ENCODE measurements at regions not wholly inside any gene's neighbourhood (a gene's known extent, or its start where the extent isn't known, plus 50 kb on each side); places are given as distances from the start of the nearest gene placed in this dataset.

GRCh38 chr5:175328176-175328575, 115.8 kb downstream of the DRD1 start:
- ChIA-PET CTCF (interaction anchor here (0.6 kb wide), 1 partner anchor 308 kb away, joined by 4 read pairs; no protein-coding TSS in a partner anchor), POLR2A (no interaction called here)
- intact Hi-C loops (cut with micrococcal nuclease) = no loop called here
- H3K36me3 Mint-ChIP-seq (ENCODE audit: insufficient read depth, unreplicated experiment) = no peaks in the 10 kb centered on the region
- H3K4me1 Mint-ChIP-seq (ENCODE audit: insufficient read depth, unreplicated experiment) = no peaks in the 10 kb centered on the region
- H3K27me3 Mint-ChIP-seq (ENCODE audit: insufficient read depth, unreplicated experiment) = peaks cover 22% of the 10 kb centered on the region
- no TSS peak for BruUV-seq (replicated peaks)
- no peak for DNase-seq (ENCODE audit: unreplicated experiment)
- no peak overlapping the region for H3K27ac Mint-ChIP-seq (ENCODE audit: low read depth, unreplicated experiment)
- H3K9me3 Mint-ChIP-seq (ENCODE audit: unreplicated experiment) = peaks cover under 1% of the 10 kb centered on the region
- no peak for TF ChIP-seq CTCF (IDR thresholded peaks at IDR 0.05; ENCODE audit: unreplicated experiment)
- no peak overlapping the region for H3K4me3 Mint-ChIP-seq (ENCODE audit: unreplicated experiment)

GRCh38 chr5:175325681-175326080, 118.3 kb downstream of the DRD1 start:
- no peak for TF ChIP-seq CTCF (IDR thresholded peaks at IDR 0.05; ENCODE audit: unreplicated experiment)
- no TSS peak for BruUV-seq (replicated peaks)
- Mint-ChIP-seq H3K27me3 (ENCODE audit: insufficient read depth, unreplicated experiment) (peaks cover 22% of the 10 kb centered on the region), H3K4me3 (ENCODE audit: unreplicated experiment) (no peak overlapping the region), H3K4me1 (ENCODE audit: insufficient read depth, unreplicated experiment) (no peaks in the 10 kb centered on the region), H3K36me3 (ENCODE audit: insufficient read depth, unreplicated experiment) (no peaks in the 10 kb centered on the region), H3K9me3 (ENCODE audit: unreplicated experiment) (peaks cover 13% of the 10 kb centered on the region), H3K27ac (ENCODE audit: low read depth, unreplicated experiment) (no peak overlapping the region)
- no peak for DNase-seq (ENCODE audit: unreplicated experiment)
- intact Hi-C loops (cut with micrococcal nuclease) = no loop called here
- ChIA-PET CTCF (interaction anchor here (0.9 kb wide), 1 partner anchor 9 kb away, joined by 4 read pairs; no protein-coding TSS in a partner anchor), POLR2A (no interaction called here)

GRCh38 chr5:175321927-175322532, 122.0 kb downstream of the DRD1 start:
- H3K4me3 Mint-ChIP-seq (ENCODE audit: unreplicated experiment) = no peak overlapping the region
- ChIA-PET CTCF (interaction anchor here (0.6 kb wide), 1 partner anchor 141 kb away, joined by 3 read pairs; no protein-coding TSS in a partner anchor), POLR2A (no interaction called here)
- no peaks in the 10 kb centered on the region for H3K36me3 Mint-ChIP-seq (ENCODE audit: insufficient read depth, unreplicated experiment)
- peaks cover 5% of the 10 kb centered on the region for H3K27me3 Mint-ChIP-seq (ENCODE audit: insufficient read depth, unreplicated experiment)
- intact Hi-C loops (cut with micrococcal nuclease) = no loop called here
- no TSS peak for BruUV-seq (replicated peaks)
- peak; percentile 77 for DNase-seq (ENCODE audit: unreplicated experiment)
- peaks cover 21% of the 10 kb centered on the region for H3K9me3 Mint-ChIP-seq (ENCODE audit: unreplicated experiment)
- TF ChIP-seq CTCF (IDR thresholded peaks at IDR 0.05; ENCODE audit: unreplicated experiment) = no peak
- H3K27ac Mint-ChIP-seq (ENCODE audit: low read depth, unreplicated experiment) = no peak overlapping the region
- H3K4me1 Mint-ChIP-seq (ENCODE audit: insufficient read depth, unreplicated experiment) = no peaks in the 10 kb centered on the region

- no TSS peak for BruUV-seq (replicated peaks)
- H3K4me3 Mint-ChIP-seq (ENCODE audit: unreplicated experiment) = no peak overlapping the region
- no peak overlapping the region for H3K27ac Mint-ChIP-seq (ENCODE audit: low read depth, unreplicated experiment)
- POLR2A ChIA-PET = no interaction called here
- no peaks in the 10 kb centered on the region for H3K4me1 Mint-ChIP-seq (ENCODE audit: insufficient read depth, unreplicated experiment)
- CTCF ChIA-PET = no interaction called here
- H3K9me3 Mint-ChIP-seq (ENCODE audit: unreplicated experiment) = peaks cover 21% of the 10 kb centered on the region
- no peak for TF ChIP-seq CTCF (IDR thresholded peaks at IDR 0.05; ENCODE audit: unreplicated experiment)
- DNase-seq (ENCODE audit: unreplicated experiment) = no peak
- intact Hi-C loops (cut with micrococcal nuclease) = no loop called here
- no peaks in the 10 kb centered on the region for H3K36me3 Mint-ChIP-seq (ENCODE audit: insufficient read depth, unreplicated experiment)
- peaks cover 8% of the 10 kb centered on the region for H3K27me3 Mint-ChIP-seq (ENCODE audit: insufficient read depth, unreplicated experiment)
Observed at GRCh38 chr5:175319199-175319598, 124.8 kb downstream of the DRD1 start.

Measured in MCF 10A (cell line).